KMS-11 (cell line): ENCODE measurements at regions not wholly inside any gene's neighbourhood (a gene's known extent, or its start where the extent isn't known, plus 50 kb on each side); places are given as distances from the start of the nearest gene placed in this dataset.

ENCODE experiments used
- H2AFZ ChIP-seq: fragments of 200-600 bp; sonication (generic); 2 replicates; pipeline ENCODE4 v1.6.1; 2016; ENCODE audit warnings: antibody characterized with exemption, mixed run types, low read depth
- H3K27ac ChIP-seq: fragments of 200-600 bp; sonication (generic); 2 replicates; pipeline ENCODE4 v1.6.1; 2016; ENCODE audit warnings: mild to moderate bottlenecking, mixed run types
- H3K27me3 ChIP-seq: fragments of 200-600 bp; sonication (generic); 2 replicates; pipeline ENCODE4 v1.6.1; 2017; ENCODE audit warnings: mild to moderate bottlenecking, low read depth, mixed run types, moderate library complexity; ENCODE audit not compliant: insufficient read depth
- H3K36me3 ChIP-seq: fragments of 200-600 bp; sonication (generic); 2 replicates; pipeline ENCODE4 v1.6.1; 2017; ENCODE audit warnings: mild to moderate bottlenecking, mixed run types; ENCODE audit not compliant: insufficient read depth
- H3K4me1 ChIP-seq: fragments of 200-600 bp; sonication (generic); 2 replicates; pipeline ENCODE4 v1.6.1; 2016; ENCODE audit warnings: mild to moderate bottlenecking, low read depth, mixed run types; ENCODE audit not compliant: poor library complexity, severe bottlenecking
- H3K4me2 ChIP-seq: fragments of 200-600 bp; sonication (generic); 2 replicates; pipeline ENCODE4 v1.7.0; 2016; ENCODE audit warnings: mild to moderate bottlenecking, mixed run types
- H3K4me3 ChIP-seq: fragments of 200-600 bp; sonication (generic); IDR thresholded peaks from 2 replicates; pipeline ENCODE4 v1.6.1; 2017; ENCODE audit warnings: low read depth, low read length, mixed read lengths; ENCODE audit not compliant: insufficient read depth
- H3K79me2 ChIP-seq: fragments of 200-600 bp; sonication (generic); 2 replicates; pipeline ENCODE4 v1.6.1; 2016; ENCODE audit warnings: low read depth, mixed run types; ENCODE audit not compliant: insufficient read depth
- H3K9ac ChIP-seq: fragments of 200-600 bp; sonication (generic); 2 replicates; pipeline ENCODE4 v1.6.1; 2016; ENCODE audit warnings: mild to moderate bottlenecking, mixed run types
- H4K20me1 ChIP-seq: fragments of 200-600 bp; sonication (generic); 2 replicates; pipeline ENCODE4 v1.6.1; 2016; ENCODE audit warnings: mild to moderate bottlenecking, mixed run types; ENCODE audit not compliant: insufficient read depth
- CTCF ChIP-seq: fragments of 200-600 bp; sonication (generic); conservative IDR thresholded peaks from 2 replicates; pipeline ENCODE4 v1.6.1; 2017; ENCODE audit warnings: low read depth, mild to moderate bottlenecking, antibody characterized with exemption, low read length, moderate library complexity, mixed read lengths

GRCh38 chr10:121091961-121092719 lies 241.0 kb downstream of the WDR11 start:
- H4K20me1 ChIP-seq: no peaks in the 10 kb centered on the region
- no peak overlapping the region for H3K9ac ChIP-seq
- H3K27ac ChIP-seq: no peak overlapping the region
- no peaks in the 10 kb centered on the region for H3K36me3 ChIP-seq
- H3K4me3 ChIP-seq: no peak overlapping the region
- H2AFZ ChIP-seq: no peak overlapping the region
- peaks cover 19% of the 10 kb centered on the region for H3K4me1 ChIP-seq
- no peak overlapping the region for H3K4me2 ChIP-seq
- no peaks in the 10 kb centered on the region for H3K79me2 ChIP-seq
- H3K27me3 ChIP-seq: no peaks in the 10 kb centered on the region
- TF ChIP-seq CTCF: no peak

- peaks cover 14% of the 10 kb centered on the region for H3K4me1 ChIP-seq
- TF ChIP-seq CTCF: no peak
- H3K27ac ChIP-seq: no peak overlapping the region
- H4K20me1 ChIP-seq: no peaks in the 10 kb centered on the region
- H3K4me3 ChIP-seq: no peak overlapping the region
- H2AFZ ChIP-seq: no peak overlapping the region
- H3K36me3 ChIP-seq: no peaks in the 10 kb centered on the region
- H3K4me2 ChIP-seq: no peak overlapping the region
- no peaks in the 10 kb centered on the region for H3K79me2 ChIP-seq
- H3K9ac ChIP-seq: no peak overlapping the region
- no peaks in the 10 kb centered on the region for H3K27me3 ChIP-seq
Observed at GRCh38 chr10:121092720-121093095, 241.5 kb downstream of the WDR11 start.

GRCh38 chr10:121096617-121097431 lies 245.7 kb downstream of the WDR11 start:
- H3K4me2 ChIP-seq: no peak overlapping the region
- no peaks in the 10 kb centered on the region for H3K27me3 ChIP-seq
- no peak for TF ChIP-seq CTCF

GRCh38 chr10:121098211-121098610 lies 247.0 kb downstream of the WDR11 start:
- no peaks in the 10 kb centered on the region for H4K20me1 ChIP-seq
- H3K27me3 ChIP-seq: no peaks in the 10 kb centered on the region
- H2AFZ ChIP-seq: no peak overlapping the region
- no peaks in the 10 kb centered on the region for H3K4me1 ChIP-seq
- no peaks in the 10 kb centered on the region for H3K79me2 ChIP-seq
- no peaks in the 10 kb centered on the region for H3K36me3 ChIP-seq
- H3K9ac ChIP-seq: no peak overlapping the region
- no peak for TF ChIP-seq CTCF
- no peak overlapping the region for H3K4me2 ChIP-seq
- no peak overlapping the region for H3K27ac ChIP-seq
- H3K4me3 ChIP-seq: no peak overlapping the region

More at GRCh38 chr10:121096617-121097431, 245.7 kb downstream of the WDR11 start:
- H3K9ac ChIP-seq: no peak overlapping the region
- no peak overlapping the region; the same call in 1 of the 2 replicates for H2AFZ ChIP-seq
- no peak overlapping the region for H3K27ac ChIP-seq
- H3K36me3 ChIP-seq: no peaks in the 10 kb centered on the region
- no peak overlapping the region for H3K4me3 ChIP-seq
- no peaks in the 10 kb centered on the region for H4K20me1 ChIP-seq
- H3K79me2 ChIP-seq: no peaks in the 10 kb centered on the region
- H3K4me1 ChIP-seq: no peaks in the 10 kb centered on the region
